Stimulated activated CD8-positive, alpha-beta memory T cell treated with anti-CD3 and anti-CD28 coated beads, Interleukin-7, amount 100 ng/mL, for 4 hours (primary cell): ENCODE measurements at regions not wholly inside any gene's neighbourhood (a gene's known extent, or its start where the extent isn't known, plus 50 kb on each side); places are given as distances from the start of the nearest gene placed in this dataset.

Experiments
- DNase-seq, 2 donors: peaks; one replicate each; pipeline ENCODE4 v3.0.0-alpha.2; 2020; ENCODE audit warnings: low read depth in 2 of 2

DNA sequence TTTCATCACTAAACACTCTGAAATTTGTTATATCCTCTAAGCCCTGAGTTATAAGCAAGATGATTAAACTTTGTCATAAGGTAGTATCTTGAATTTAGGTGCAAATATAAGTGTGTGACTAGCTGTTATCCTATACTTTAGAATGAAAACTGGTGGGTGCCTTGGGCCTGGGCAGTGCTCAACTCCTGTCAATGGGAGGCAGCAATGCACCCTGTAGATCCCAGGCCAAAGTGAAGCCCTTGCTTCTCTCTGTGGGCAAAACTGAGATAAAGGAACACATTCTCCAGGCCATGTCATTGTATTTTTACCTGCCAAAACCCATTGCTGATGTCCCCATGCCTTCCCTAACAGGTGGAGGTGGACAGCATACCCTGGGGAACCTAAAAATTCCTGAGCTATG is 525.2 kb downstream of the TNS1 start:
- no peak for DNase-seq

DNA sequence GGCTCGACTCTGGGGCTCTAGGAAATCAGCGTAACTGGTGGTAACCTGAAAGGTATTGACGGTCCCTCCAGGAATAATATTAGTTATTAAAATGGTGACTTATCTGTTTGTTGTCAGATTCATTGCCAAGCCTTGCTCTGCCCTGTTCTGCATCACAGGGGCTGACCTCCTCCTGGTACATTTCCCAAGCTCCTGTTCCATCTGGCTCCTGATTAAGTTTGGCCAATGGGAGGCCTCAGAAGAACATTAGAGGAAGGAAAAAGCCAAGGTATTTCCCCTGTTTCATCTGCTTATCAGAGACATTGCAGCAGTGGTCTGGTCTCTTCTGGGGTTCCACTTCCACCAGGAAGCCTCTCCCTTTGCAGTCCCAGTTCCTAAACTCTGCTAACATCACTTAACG is 527.0 kb downstream of the TNS1 start:
- DNase-seq = no peak

DNA sequence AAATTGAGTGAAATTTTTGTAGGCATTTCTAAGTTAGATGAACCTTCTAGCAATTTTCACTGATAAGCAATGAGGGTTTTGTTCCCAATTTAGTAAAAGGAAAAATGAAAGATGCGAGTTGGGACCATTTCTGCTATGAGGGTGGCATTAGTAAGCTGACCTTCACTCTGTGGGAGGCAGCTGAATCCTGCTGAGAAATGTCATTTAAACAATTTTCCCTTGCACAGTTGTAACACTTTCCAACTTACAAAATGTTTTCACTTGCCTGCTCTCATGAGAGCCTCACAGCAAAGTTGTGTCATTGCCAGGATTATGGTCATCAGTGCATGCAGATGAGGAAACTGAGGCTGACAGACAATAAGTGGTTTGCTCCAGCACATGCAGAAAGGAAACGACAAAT is 527.7 kb downstream of the TNS1 start:
- no peak for DNase-seq

DNA sequence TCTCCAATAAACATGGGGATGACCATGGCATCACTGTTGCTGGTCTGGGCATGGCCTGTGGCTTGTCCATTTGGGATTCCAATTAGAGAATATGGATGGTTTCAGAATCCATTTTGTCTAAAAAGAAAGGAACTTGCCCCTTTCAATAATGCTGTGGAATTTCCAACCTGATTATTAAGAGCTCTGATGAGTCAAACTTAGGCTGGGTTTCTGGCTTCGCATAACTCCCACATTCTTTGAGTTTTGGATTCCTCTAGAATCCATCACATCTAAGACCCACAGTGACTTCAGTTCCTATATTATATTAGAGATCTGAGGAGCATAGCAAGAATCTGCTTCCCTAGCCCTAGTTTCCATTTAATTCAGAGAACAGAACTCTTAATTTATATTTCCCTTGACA is 531.5 kb downstream of the TNS1 start:
- no peak for DNase-seq

DNA sequence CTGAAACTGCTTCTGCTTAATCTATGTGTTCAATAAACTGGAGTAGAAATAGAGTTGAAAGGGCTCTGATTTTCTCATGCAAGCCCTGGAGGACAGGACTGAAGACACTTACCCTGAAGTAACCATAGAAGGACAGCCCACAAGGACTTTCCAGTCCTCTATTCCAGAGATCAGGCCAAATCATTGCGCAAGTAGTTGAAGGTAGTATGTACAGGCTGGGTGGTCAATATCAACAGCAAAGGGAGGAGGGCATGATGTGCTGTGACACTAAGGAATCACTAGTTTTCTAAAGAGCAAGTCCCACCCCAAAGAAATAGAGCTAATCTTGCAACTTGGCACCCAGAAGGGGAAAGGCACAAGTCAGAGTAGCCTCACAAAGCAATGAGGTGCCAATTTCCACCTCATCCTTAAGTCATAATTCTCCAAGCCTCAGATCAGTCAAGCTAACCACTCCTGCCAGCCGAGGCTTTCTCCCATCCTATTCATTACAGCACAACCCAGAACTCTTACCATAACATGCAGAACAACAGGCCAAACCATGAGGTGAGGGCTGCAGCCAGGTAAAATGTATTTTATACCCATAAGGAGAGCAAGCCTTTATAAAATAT is 533.5 kb downstream of the TNS1 start:
- DNase-seq = no peak

DNA sequence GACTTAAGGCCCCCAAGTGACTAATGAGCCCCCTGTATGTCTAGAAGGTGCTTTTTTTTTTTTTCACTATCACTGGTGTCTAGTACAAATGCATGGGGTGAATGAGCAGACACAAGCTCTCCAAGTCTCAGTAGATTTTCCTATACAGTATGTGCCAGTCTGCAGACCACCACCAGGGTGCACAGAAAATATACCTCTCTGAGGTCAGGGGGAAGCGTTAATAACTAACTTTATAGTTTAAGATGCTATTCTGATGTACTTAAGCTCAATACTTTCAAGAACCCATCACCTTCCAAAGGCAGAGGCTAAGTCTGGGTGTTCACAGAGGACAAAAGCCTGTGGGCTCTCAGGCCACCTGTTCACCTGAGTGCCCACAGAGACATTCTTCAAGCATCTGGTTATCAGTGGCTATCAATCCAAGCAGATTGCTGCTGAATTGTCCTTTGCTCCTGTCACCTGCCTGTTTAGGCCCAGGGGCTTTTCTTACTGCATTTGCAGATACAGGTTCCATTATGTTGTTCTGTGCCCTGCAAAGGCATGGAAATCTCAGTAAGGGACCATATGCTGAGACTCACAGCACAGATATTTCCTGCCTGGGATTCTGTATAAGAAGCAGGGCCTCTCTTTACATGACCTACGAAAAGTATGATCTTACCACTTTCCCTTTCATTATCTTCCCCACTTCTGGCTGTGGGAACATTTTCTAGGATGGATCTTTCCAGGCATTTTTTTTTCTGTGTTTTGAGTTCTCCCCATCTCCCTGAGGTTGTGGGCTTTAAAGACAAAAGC is 534.6 kb downstream of the TNS1 start:
- DNase-seq = no peak

DNA sequence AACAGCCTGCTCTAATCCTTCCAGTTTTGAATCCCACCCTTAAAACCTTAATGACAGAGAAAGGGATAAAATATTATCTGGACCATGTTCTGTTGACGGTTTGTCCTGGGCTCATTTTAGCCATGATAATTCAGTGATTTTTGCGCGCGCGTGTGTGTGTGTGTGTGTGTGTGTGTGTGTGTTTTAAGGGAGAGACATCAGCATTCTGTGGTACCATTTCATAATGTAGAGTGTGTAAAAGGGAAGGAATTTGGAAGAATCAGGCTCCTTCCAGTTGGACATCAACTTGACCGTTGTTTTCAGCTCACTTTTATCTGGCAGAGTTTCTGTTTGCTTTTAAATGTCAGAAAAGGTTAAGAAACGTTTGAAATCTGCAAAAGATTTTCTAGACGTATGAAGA is 535.5 kb downstream of the TNS1 start:
- DNase-seq = no peak

DNA sequence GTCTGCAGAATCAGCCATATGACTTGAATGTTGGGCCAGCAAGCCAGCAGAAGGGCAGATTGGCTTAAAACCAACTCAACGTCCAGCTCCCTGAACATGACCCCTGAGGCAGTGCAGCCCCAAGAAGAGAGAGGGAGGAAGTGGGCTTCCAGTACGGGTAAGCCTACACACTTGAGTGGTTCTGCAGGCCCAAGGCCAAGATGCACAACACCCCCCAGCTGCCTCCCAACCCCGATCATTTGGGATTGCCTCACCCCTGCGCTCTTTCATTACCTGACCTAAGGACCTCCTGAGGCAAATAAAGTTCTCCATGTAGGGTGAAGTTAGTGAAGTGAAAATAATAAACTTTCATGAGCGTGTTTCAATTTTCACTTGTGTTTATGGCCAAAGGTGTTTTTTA is 536.0 kb downstream of the TNS1 start:
- DNase-seq = no peak

DNA sequence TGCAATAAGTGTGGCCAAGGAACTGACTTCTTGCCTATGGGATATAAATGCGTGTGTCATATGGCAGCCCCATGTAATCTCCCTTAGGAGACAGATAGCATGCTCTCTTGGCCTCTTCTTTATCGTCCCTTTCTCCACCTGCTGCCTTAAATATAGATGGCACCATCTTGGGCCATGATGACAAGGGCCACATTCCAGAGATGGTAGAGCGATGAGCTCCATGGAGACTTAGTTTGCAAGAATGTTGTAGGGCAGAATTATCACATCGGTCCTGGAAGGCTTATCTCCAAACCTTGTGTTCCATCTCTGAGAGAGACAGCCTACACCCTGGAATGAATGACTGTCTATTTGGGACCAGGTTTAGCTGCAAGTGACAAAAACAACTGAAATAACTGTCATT is 536.7 kb downstream of the TNS1 start:
- DNase-seq = no peak

DNA sequence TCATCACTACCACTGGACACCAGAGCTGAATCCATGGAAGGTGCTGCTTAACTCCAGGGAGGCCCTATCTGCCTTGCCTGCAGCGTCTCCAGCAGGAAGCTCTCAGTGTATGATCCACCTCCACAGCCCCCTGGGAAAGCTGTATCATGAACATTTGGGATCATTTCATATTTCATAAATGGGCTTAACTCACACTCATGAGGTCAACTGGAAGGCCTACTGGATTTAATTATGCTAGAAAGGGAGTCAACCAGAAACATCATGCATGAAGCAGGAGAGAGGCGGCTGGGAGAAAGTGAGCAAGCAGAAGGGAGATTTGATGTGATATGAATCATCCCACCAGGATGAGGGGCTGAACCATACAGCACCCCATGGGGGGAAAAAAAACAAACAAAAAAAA is 537.7 kb downstream of the TNS1 start:
- no peak for DNase-seq

DNA sequence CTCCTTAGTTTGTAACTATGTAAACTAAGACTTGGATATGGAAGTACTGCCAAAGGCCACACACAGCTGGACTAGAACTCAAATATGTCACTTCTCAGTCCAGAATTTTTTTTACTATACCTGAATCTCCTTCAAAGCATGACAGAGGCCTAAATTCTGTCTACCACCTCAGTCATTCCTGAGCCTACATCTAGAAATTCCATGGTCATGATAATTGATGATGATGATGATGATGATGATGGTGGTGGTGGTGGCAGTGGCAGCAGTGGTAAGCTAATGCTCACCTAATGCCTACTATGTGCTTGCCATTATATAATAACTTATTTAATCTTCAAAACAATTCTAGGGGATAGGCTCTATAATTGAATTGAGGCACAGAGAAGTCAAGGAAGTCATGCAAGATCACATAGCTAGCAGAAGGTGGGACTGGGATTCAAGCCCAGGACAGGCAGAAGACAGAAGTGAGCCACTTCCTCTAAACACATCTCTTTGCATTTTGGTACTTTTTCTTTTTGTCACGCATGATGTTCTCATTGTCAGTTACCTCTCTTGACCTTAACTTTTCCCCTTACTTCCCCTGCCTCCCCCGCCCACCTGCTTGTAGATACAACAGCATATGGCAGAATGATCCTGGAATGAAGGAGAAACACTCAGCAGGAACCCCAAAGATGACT is 539.3 kb downstream of the TNS1 start:
- no peak for DNase-seq

DNA sequence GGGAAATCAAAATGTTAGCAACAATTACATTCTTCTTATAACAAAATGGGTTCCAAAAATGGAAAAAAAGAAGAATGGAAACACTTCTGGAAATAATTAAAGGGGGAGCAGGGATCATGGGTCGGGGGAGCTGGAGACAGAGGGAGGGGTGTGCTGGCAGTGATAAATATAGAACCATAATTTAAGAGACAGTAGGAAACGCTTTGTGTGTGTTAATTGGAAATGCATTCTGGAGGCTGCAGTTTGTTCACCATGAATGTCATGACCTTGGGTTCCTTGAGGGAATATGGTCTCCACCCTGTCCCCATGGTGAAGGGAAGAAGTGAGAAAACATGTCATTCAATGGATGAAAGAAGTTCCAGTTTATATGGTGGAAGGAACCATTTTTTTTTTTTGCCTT is 540.7 kb downstream of the TNS1 start:
- DNase-seq = no peak

DNA sequence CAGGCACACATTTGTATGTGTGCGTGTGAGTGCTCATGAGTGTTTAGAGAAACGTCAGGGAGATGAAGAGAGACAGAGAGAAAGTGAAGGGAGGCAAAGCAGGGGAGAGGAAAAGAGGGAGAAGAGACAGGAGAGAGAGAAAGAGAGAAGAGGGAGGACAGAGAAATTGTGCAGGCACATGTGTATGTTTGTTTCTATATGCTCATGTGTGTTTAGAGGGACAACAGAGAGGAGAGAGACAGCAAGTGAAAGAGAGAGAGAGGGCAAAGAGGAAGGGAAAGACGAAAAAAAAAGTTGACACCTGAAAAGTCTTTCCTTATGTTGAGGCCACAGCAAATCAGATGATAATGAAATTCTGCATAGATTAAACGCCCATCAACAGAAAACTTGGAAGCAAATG is 541.1 kb downstream of the TNS1 start:
- no peak for DNase-seq

DNA sequence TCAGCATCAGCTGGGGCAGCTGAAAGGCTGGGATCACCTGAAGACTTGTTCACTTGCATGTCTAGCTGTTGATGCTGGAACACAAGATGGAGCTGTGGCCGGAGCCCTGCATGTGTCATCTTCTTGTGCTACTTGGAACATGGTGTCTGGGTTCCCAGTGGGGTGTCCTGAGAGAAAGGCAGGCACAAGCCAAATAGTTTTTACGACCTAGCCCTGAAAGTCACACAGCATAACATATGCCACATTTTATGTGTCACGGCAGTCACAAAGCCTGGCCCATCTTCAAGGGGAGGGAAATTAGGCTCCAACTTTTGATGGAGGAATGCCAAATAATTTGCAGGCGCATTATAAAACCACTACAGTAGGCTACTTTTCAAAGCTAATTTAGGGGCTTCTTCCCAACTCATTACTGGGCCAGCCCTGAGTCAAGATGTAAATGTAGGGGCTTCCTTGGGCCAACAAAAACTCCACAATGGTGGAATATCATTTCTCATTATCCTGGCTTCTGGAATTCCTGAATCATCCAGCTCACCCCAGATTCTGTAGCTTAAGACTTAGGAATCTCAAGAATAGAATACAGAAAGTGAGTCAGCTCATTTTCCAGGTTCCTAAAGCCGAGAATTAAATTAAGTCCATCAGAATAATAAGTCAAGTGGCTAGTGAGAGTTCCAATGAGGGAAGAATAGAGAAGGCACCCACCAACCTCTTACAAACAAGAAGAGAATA is 543.0 kb downstream of the TNS1 start:
- no peak for DNase-seq

DNA sequence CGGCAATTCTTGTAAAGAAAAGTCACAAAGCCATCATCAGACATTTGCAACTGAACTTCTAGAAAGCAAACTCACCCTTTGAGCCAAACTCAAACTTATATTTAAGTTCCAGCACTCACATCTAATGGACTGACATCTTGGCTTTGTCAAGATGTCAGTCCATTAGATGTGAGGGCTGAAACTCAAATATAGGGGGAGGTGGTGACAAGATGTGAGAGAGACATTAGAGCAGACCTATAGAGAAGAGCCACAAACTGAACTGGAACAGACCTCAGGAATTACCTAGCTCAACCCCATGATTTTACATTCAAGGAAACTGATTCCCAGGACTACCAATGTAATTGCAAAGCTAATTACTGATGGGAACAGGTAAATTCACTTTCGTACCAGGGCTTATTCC is 543.8 kb downstream of the TNS1 start:
- DNase-seq = no peak

DNA sequence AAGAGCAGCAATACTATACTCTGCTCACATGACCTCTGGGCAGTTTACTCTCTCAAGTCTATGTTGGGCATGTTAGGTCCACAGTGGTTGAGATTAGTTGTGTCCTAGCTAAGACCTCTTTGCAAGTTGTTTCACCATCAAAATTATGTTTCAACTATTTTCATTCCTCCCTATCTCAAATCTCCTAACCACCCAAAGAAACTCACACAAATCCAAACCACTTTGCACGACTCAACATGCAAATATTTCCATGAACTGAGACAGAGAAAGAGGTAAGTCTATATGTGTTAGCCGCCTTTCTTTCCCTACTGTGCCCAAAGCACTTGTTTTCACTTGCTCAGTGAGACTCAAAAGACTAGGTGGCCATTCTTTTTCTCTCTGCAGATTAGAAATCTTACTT is 546.8 kb downstream of the TNS1 start:
- no peak for DNase-seq

DNA sequence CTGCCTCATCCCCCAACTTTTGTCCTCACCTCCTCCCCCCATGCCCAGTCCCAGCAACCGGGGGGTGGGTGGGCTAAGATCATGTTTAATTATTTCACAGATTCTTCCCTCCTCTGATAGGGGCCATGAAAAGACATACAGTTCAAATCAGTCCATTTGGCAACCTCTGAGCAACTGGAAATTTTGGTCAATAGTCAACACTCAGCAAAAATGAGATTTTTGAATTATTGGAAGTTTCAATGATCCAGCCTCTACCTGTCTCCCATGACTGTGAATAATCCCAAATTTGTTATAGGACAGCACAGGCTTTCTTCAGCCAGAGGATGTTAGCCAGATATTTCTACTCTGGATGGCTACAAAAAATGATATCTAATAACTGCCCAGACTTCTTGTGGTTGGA is 549.9 kb downstream of the TNS1 start:
- no peak for DNase-seq

DNA sequence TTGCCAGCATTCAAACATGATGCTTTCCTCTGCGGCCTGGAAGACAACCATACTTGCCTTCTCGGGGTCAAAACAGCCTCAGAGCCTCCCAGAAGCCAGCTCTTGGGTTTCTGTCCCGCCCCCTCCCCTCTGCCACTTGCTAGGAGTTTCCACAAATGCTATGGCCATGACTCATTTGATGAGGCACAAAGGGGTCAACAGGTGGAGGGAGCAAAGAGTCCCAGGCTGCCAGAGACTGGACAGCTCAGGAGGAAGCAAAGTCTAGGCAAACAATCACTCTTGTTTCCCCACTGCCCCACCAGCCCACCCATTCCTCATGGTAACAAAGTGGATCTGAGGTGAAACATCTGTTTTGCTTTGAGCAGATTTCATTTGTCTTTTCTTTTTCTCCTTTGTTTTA is 551.1 kb downstream of the TNS1 start:
- DNase-seq = no peak

DNA sequence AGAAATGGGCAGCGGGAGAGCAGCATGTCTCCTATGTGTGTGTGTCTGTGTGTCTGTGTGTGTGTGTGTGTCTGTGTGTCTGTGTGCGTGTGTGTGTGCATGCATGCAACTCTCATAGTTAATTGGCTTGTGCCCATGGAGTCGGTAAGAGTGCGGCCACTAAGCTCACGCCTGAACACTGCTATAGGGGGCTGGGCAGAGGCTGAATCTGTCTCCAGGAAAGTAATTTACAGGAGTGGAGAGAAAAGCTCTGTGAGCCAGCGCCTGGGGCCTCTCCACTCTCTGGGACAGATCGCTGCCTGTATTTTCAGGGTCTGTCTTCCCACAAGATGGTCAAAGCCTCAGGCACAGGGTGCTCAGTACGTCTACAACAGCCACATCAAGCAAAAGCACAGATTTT is 553.4 kb downstream of the TNS1 start:
- no peak for DNase-seq

DNA sequence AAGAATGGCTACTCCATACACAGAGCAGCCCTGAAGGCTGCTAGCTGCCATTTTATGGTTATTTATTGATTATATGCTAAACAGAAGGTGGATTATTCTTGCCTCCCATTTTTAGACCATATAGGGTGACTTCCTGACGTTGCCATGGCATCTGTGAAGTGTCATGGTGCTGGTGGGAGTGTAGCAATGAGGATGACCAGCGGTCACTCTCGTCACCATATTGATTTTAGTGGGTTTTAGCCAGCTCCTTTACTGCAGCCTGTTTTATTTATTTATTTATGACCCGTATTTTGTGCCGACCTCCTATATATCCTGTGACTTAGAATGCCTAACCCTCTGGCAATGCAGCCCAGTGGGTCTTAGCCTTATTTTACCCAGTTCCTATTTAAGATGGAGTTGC is 553.9 kb downstream of the TNS1 start:
- DNase-seq = no peak

DNA sequence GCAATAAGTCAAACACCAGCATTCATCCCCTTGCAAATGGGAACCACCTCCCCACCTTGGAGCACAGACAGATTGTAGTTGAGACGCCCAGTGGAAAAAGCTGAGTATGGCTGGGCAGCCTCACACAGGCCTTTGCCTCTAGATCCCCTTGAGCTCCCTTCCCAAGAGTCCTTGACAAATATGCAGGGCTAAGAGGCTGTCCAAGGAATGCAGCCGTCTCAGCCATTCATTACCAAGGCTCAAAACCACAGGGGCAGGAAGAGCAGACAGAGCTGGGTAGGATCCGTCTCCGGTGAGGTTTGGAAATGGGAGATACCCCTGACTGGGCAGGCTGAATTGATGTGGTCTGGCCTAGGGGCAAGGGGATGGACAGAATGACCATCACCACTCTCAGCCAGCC is 557.1 kb downstream of the TNS1 start:
- DNase-seq = no peak

DNA sequence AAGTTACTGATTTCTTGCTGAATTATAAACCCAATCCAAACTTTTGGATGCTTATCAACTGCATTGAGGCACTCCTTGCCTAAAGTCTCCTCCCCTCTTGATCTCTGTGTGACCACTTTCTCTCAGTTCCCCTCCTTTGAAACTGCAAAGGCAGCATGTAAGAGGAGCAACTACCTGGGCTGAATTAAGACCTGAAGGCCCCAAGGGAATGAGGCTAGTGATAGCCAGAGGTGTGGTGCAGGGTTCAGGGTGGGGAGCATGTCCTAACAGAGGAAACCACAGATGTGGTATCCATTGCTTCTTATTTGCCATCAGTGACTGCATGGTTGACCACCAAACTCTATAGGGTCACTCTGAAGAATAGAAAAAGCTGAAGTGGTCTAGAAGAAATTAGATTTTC is 557.9 kb downstream of the TNS1 start:
- no peak for DNase-seq

DNA sequence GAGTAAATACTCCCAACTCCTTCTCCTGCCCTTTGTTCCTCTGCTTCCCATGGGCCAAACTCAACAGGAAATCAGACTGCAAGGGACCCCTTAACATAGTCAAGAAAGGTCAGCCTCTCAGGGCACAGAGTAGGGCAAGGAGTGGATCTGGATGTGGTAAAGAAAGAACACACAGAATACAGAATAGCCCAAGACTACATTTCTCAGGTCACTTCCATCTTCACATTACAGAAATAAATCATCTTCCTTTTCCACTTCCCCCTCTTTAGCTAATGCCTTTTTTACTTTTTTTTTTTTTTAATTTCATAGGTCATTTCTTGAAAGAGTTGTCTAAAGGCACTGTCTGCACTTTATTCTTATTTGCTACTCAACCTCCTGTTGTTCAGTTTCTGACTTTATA is 558.3 kb downstream of the TNS1 start:
- DNase-seq = no peak
